Ovary (tissue), 3 donors: ENCODE measurements at regions not wholly inside any gene's neighbourhood (a gene's known extent, or its start where the extent isn't known, plus 50 kb on each side); places are given as distances from the start of the nearest gene placed in this dataset.

Source experiments
- CTCF ChIP-seq, 3 donors: fragments of 450-650 bp in 2 of 3; fragments of 200-600 bp in 1 of 3; IDR thresholded peaks; one replicate each; pipeline versions ENCODE4 v1.5.1 to v1.8.0; 2016 to 2022; ENCODE audit warnings: antibody characterized with exemption in 3 of 3, mild to moderate bottlenecking in 1 of 3
- EP300 ChIP-seq: sonication (generic); formaldehyde crosslinking; IDR thresholded peaks from one replicate; pipeline ENCODE4 v1.6.1; 2017; ENCODE audit warnings: antibody characterized with exemption
- donor health status: DM: no; HTN: no; CAD: no.

GRCh38 chr11:71095294-71095850 lies 157.0 kb downstream of the SHANK2 start:
- no peak for TF ChIP-seq EP300
- TF ChIP-seq CTCF (IDR thresholded peaks at IDR 0.05): no peak
